Neutrophil (primary cell): ENCODE measurements at regions not wholly inside any gene's neighbourhood (a gene's known extent, or its start where the extent isn't known, plus 50 kb on each side); places are given as distances from the start of the nearest gene placed in this dataset.

Source experiments
- H3K27ac ChIP-seq: fragments of 200-600 bp; sonication (generic); 2 replicates; pipeline ENCODE4 v1.5.1; 2016; ENCODE audit warnings: mild to moderate bottlenecking, moderate library complexity
- H3K27me3 ChIP-seq: fragments of 200-600 bp; sonication (generic); 2 replicates; pipeline ENCODE4 v1.6.0; 2016; ENCODE audit warnings: mild to moderate bottlenecking
- H3K36me3 ChIP-seq: fragments of 200-600 bp; sonication (generic); 2 replicates; pipeline ENCODE4 v1.5.1; 2017
- H3K4me1 ChIP-seq, 2 experiments: fragments of 200-600 bp in 1 of 2; sonication (generic) in 1 of 2; 1 replicate in 1 of 2; 2 replicates in 1 of 2; pipeline versions ENCODE4 v1.5.1 to v1.6.1; 2013 to 2016; ENCODE audit warnings: low read depth in 1 of 2, low read length in 1 of 2, mild to moderate bottlenecking in 1 of 2, moderate library complexity in 1 of 2; ENCODE audit not compliant: control insufficient read depth in 1 of 2, insufficient read depth in 1 of 2
- H3K4me3 ChIP-seq, 2 experiments: fragments of 200-600 bp in 1 of 2; sonication (generic) in 1 of 2; 1 replicate in 1 of 2; 2 replicates in 1 of 2; pipeline ENCODE4 v1.5.1; 2013 to 2016; ENCODE audit warnings: low read depth in 1 of 2, low read length in 1 of 2, mild to moderate bottlenecking in 1 of 2, moderate library complexity in 1 of 2
- H3K9me3 ChIP-seq: fragments of 200-600 bp; sonication (generic); 2 replicates; pipeline ENCODE4 v1.5.1; 2016
- CTCF ChIP-seq: fragments of 200-600 bp; sonication (generic); IDR thresholded peaks from 2 replicates; pipeline ENCODE4 v1.5.1; 2016; ENCODE audit warnings: antibody characterized with exemption

DNA sequence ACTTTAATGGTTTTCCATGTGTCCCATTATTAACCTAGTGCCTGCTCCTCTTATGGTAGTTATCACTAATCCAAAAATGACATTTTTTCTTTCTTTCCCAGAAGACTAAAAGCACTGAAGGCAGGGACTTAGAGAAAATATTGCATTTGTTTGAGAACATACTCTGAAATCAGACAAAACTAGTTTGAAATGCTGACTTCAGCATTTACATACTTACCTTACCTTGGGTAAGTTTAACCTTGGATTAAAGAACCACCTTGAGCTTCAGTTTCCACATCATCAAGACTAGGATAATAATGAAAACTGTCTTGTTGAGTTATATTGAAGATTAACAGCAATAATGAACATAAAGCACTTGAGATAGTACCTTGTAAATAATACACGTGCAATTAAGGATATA lies 413.0 kb downstream of the SOX2 start:
- H3K9me3 ChIP-seq = no peaks in the 10 kb centered on the region
- H3K4me1 ChIP-seq = no peaks in the 10 kb centered on the region
- H3K36me3 ChIP-seq = no peaks in the 10 kb centered on the region
- H3K27ac ChIP-seq = no peak overlapping the region
- H3K27me3 ChIP-seq = no peaks in the 10 kb centered on the region
- H3K4me3 ChIP-seq = no peak overlapping the region
- TF ChIP-seq CTCF = no peak

- no peak for TF ChIP-seq CTCF
- no peaks in the 10 kb centered on the region for H3K36me3 ChIP-seq
- H3K4me1 ChIP-seq = no peaks in the 10 kb centered on the region
- H3K9me3 ChIP-seq = no peaks in the 10 kb centered on the region
- no peak overlapping the region for H3K4me3 ChIP-seq
- no peaks in the 10 kb centered on the region for H3K27me3 ChIP-seq
- no peak overlapping the region for H3K27ac ChIP-seq
These were observed 418.0 kb downstream of the SOX2 start for GRCh38 chr3:182129740-182130139.

DNA sequence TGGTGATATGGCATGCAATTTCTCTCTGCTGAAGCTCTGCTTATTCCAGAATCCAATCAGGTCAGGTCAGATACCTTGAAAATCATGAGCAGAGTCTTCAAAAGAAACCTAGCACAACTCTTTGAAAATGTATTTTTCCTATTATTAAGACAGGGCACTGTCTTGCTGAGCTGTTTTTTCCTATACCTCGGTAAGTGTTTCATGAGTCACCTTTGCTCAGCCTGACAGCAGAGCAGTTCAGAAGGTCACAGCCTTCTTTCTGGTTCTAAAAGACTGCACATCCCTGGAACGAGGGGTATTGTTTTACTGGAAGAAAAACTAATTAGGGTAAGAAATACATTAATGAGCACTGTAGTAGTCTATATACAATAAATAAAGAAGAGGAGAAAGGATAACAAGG lies 422.0 kb downstream of the SOX2 start:
- Histone ChIP-seq H3K9me3 (no peaks in the 10 kb centered on the region), H3K27ac (no peak overlapping the region), H3K4me3 (no peak overlapping the region), H3K36me3 (no peaks in the 10 kb centered on the region), H3K4me1 (no peaks in the 10 kb centered on the region), H3K27me3 (no peaks in the 10 kb centered on the region)
- no peak for TF ChIP-seq CTCF

- no peaks in the 10 kb centered on the region for H3K27me3 ChIP-seq
- no peaks in the 10 kb centered on the region for H3K36me3 ChIP-seq
- no peak overlapping the region for H3K4me3 ChIP-seq
- TF ChIP-seq CTCF = no peak
- H3K4me1 ChIP-seq = no peaks in the 10 kb centered on the region
- no peaks in the 10 kb centered on the region for H3K9me3 ChIP-seq
- no peak overlapping the region for H3K27ac ChIP-seq
These were observed 423.3 kb downstream of the SOX2 start for GRCh38 chr3:182135056-182135455.

DNA sequence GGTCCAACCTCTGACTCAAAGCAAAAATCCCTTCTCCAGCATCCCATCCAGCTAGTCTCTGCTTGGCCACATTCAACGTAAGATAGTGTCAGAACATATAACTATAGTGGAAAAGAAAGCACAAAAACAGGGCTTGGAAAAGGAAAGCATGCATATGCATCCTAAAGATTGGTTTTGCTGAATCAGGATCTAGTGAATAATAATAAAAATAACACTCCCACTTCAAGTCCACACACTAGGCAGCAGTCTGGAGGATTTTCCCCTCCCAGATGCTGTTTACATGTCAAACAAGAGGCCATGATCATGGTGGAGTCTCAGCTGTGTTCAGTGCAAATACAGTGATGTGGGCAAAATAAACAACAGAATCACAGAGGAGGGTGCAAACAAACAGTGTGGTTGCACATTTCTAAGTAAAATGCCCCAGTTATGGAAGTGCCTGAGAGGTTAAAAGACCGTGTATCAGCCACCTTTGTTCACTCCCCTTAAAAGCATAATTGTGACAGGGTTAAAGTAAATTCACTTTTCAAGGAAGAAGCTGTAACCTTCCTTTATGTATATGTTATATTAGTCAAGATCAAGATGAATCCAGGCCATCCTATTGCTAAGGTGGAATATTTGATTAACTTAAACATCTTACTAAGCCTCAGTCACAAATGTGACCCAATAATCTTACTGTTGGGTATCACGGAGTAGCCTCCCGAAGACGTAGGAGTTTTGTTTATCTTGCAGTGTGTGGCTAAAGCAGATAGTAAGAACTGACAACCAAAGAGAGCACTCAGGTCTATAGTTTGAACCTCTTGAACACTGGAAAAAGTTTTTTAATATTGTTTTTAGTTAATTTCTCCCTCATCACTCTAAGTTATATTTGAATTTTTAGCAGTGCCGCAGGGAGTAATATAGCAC lies 424.5 kb downstream of the SOX2 start:
- Histone ChIP-seq H3K27me3 (no peaks in the 10 kb centered on the region), H3K9me3 (no peaks in the 10 kb centered on the region), H3K27ac (no peak overlapping the region), H3K4me3 (no peak overlapping the region), H3K4me1 (no peaks in the 10 kb centered on the region), H3K36me3 (no peaks in the 10 kb centered on the region)
- no peak for TF ChIP-seq CTCF
